HepG2 (cell line): ENCODE measurements at regions not wholly inside any gene's neighbourhood (a gene's known extent, or its start where the extent isn't known, plus 50 kb on each side); places are given as distances from the start of the nearest gene placed in this dataset.

Source experiments
- ATAC-seq: fragments of 200-7000 bp; cut with Tn5 transposase; 3 replicates; pipeline ENCODE4 v1.9.1; 2020; ENCODE audit warnings: mild to moderate bottlenecking, moderate library complexity
- BruUV-seq: library from RNA; stranded (reverse); fragments of 400-500 nt; replicated peaks from 2 replicates; lab custom pipeline; 2021; lab: Mats Ljungman, UMichigan
- CTCF ChIA-PET: fragments of 300-600 bp; formaldehyde crosslinking; extraction: SDS; loops from one replicate; lab custom pipeline; 2021; ENCODE audit warnings: low total read pairs, inconsistent platforms, low intra/inter-chr PET ratio; lab: Yijun Ruan, JAX
- POLR2A ChIA-PET: fragments of 350-600 bp; sonication (Branson Sonifier 250); formaldehyde crosslinking; loops from one replicate; lab custom pipeline; 2020; ENCODE audit warnings: antibody characterized with exemption, inconsistent platforms; lab: Yijun Ruan, JAX
- DNase-seq: peaks from one replicate; pipeline ENCODE4 v3.0.0-alpha.2; 2015; ENCODE audit warnings: low spot score
- FAIRE-seq: peaks from 3 replicates; lab custom pipeline; 2011; peaks lifted over from hg19 to GRCh38; lab: Jason Lieb, UNC
- H2AFZ ChIP-seq: one replicate; pipeline ENCODE4 v1.6.1; 2011; ENCODE audit warnings: low read length, inconsistent platforms
- H3K27ac ChIP-seq: fragments of 300-600 bp; 3 replicates; pipeline ENCODE4 v1.8.0; 2011; ENCODE audit warnings: mixed run types, mild to moderate bottlenecking, mixed read lengths, low read length, inconsistent platforms; ENCODE audit not compliant: insufficient read depth; ENCODE audit errors: extremely low read length
- H3K27me3 ChIP-seq, 2 experiments: fragments of 200-600 bp in 1 of 2; 2 replicates in 1 of 2; 3 replicates in 1 of 2; pipeline versions ENCODE4 v1.6.0 to v1.8.0; 2011; ENCODE audit warnings: low read length in 2 of 2, mild to moderate bottlenecking in 2 of 2, moderate library complexity in 2 of 2, inconsistent platforms in 1 of 2; ENCODE audit not compliant: insufficient read depth in 2 of 2, control insufficient read depth in 1 of 2
- H3K36me3 ChIP-seq, 2 experiments: fragments of 200-600 bp in 1 of 2; replicated peaks in 1 of 2; 2 replicates in 1 of 2; 3 replicates in 1 of 2; pipeline versions ENCODE4 v1.5.1 to v1.8.0; 2011; ENCODE audit warnings: low read length in 2 of 2, inconsistent platforms in 1 of 2; ENCODE audit not compliant: insufficient read depth in 2 of 2, control insufficient read depth in 1 of 2
- H3K4me1 ChIP-seq: 2 replicates; pipeline ENCODE4 v1.5.1; 2012; ENCODE audit warnings: low read length, inconsistent platforms; ENCODE audit not compliant: insufficient read depth
- H3K4me2 ChIP-seq: 2 replicates; pipeline ENCODE4 v1.6.0; 2011; ENCODE audit warnings: low read depth, low read length, inconsistent platforms
- H3K4me3 ChIP-seq, 3 experiments: fragments of 200-600 bp in 1 of 3; sonication (generic), shearing (Covaris generic) in 1 of 3; replicated peaks in 1 of 3; 2 replicates each; pipeline ENCODE4 v1.5.1; 2011 to 2016; ENCODE audit warnings: low read length in 3 of 3, inconsistent platforms in 2 of 3, low read depth in 2 of 3, mild to moderate bottlenecking in 2 of 3, control low read depth in 1 of 3, mixed read lengths in 1 of 3; ENCODE audit not compliant: insufficient read depth in 1 of 3
- H3K79me2 ChIP-seq: one replicate; pipeline ENCODE4 v1.6.1; 2011; ENCODE audit warnings: low read length, inconsistent platforms; ENCODE audit not compliant: insufficient read depth
- H3K9ac ChIP-seq: 2 replicates; pipeline ENCODE4 v1.6.0; 2011; ENCODE audit warnings: mild to moderate bottlenecking, low read depth, low read length, inconsistent platforms; ENCODE audit not compliant: insufficient read depth
- H3K9me3 ChIP-seq: 2 replicates; pipeline ENCODE4 v1.5.1; 2012; ENCODE audit warnings: mild to moderate bottlenecking, low read length
- H4K20me1 ChIP-seq: 2 replicates; pipeline ENCODE4 v1.6.0; 2011; ENCODE audit warnings: inconsistent platforms, mild to moderate bottlenecking, low read length, moderate library complexity; ENCODE audit not compliant: insufficient read depth
- AHR ChIP-seq: IDR thresholded peaks from 2 replicates; pipeline ENCODE4 v1.6.1; 2018; ENCODE audit warnings: missing genetic modification reagents, missing compliant biosample characterization
- BRD4 ChIP-seq: sonication (generic); formaldehyde crosslinking; IDR thresholded peaks from 2 replicates; pipeline ENCODE4 v1.4.0; 2020; ENCODE audit warnings: missing genetic modification reagents
- CEBPB ChIP-seq: IDR thresholded peaks from 2 replicates; pipeline ENCODE4 v1.6.1; 2011; ENCODE audit warnings: low read depth, low read length, improper control_type of control experiment, borderline replicate concordance
- GATAD1 ChIP-seq: IDR thresholded peaks from 2 replicates; pipeline ENCODE4 v1.6.1; 2016; ENCODE audit warnings: missing genetic modification reagents, missing compliant biosample characterization
- HNRNPH1 ChIP-seq: fragments of 200-400 bp; formaldehyde crosslinking; optimal IDR thresholded peaks from 2 replicates; pipeline ENCODE3; 2017; ENCODE audit warnings: mild to moderate bottlenecking, low read depth, low read length
- KLF15 ChIP-seq: sonication (generic); formaldehyde crosslinking; IDR thresholded peaks from 2 replicates; pipeline ENCODE4 v1.8.1; 2023; ENCODE audit warnings: borderline replicate concordance, mild to moderate bottlenecking, inconsistent platforms, missing genetic modification reagents, mixed read lengths
- MEF2D ChIP-seq: sonication (generic); formaldehyde crosslinking; IDR thresholded peaks from 2 replicates; pipeline ENCODE4 v1.5.1; 2020; ENCODE audit warnings: mild to moderate bottlenecking, missing genetic modification reagents
- MTF1 ChIP-seq: sonication (generic); formaldehyde crosslinking; IDR thresholded peaks from 2 replicates; pipeline ENCODE4 v1.5.0; 2020; ENCODE audit warnings: missing genetic modification reagents
- RFXANK ChIP-seq: IDR thresholded peaks from 2 replicates; pipeline ENCODE4 v1.6.1; 2016
- SMAD9 ChIP-seq: sonication (generic); formaldehyde crosslinking; IDR thresholded peaks from 2 replicates; pipeline ENCODE4 v1.5.1; 2020; ENCODE audit warnings: mild to moderate bottlenecking, missing genetic modification reagents
- ZBTB20 ChIP-seq: sonication (generic); formaldehyde crosslinking; IDR thresholded peaks from 2 replicates; pipeline ENCODE4 v1.8.1; 2023; ENCODE audit warnings: missing genetic modification reagents, low read depth, mild to moderate bottlenecking, borderline replicate concordance
- ZNF451 ChIP-seq: sonication (generic); formaldehyde crosslinking; IDR thresholded peaks from 2 replicates; pipeline ENCODE4 v1.5.0; 2020; ENCODE audit warnings: mild to moderate bottlenecking, missing genetic modification reagents
- WGBS: methylation state at CpG from one replicate; pipeline ENCODE4 v1.1.6; 2017; ENCODE audit warnings: low lambda C conversion rate; 5-methylcytosine and 5-hydroxymethylcytosine counted together
- in situ Hi-C: cut with HindIII; loops from 2 replicates; pipeline ENCODE4 v1.10.0; 2017; ENCODE audit warnings: low pct_unique_long_range_greater_than_20kb; ENCODE audit not compliant: extremely low pct_ligation_motif_present
- intact Hi-C: fragments of 100-400 bp; cut with micrococcal nuclease; formaldehyde crosslinking; loops from one replicate; pipeline ENCODE4 v1.10.0; 2022; ENCODE audit not compliant: unreplicated experiment
- TF ChIP-seq, protein P1 (sequence below): sonication (generic); formaldehyde crosslinking; IDR thresholded peaks from 2 replicates; pipeline ENCODE4 v1.5.0; 2020; ENCODE audit warnings: missing genetic modification reagents
- TF ChIP-seq, protein P2 (sequence below): sonication (generic); formaldehyde crosslinking; conservative IDR thresholded peaks from 2 replicates; pipeline ENCODE4 v1.5.0; 2020; ENCODE audit warnings: missing genetic modification reagents
- TF ChIP-seq, protein P3 (sequence below): sonication (generic); formaldehyde crosslinking; IDR thresholded peaks from 2 replicates; pipeline ENCODE4 v1.9.0; 2021; ENCODE audit warnings: missing genetic modification reagents, borderline replicate concordance
- TF ChIP-seq, protein P4 (sequence below): sonication (generic); formaldehyde crosslinking; IDR thresholded peaks from 2 replicates; pipeline ENCODE4; 2020; ENCODE audit warnings: missing genetic modification reagents, mild to moderate bottlenecking, borderline replicate concordance

DNA sequence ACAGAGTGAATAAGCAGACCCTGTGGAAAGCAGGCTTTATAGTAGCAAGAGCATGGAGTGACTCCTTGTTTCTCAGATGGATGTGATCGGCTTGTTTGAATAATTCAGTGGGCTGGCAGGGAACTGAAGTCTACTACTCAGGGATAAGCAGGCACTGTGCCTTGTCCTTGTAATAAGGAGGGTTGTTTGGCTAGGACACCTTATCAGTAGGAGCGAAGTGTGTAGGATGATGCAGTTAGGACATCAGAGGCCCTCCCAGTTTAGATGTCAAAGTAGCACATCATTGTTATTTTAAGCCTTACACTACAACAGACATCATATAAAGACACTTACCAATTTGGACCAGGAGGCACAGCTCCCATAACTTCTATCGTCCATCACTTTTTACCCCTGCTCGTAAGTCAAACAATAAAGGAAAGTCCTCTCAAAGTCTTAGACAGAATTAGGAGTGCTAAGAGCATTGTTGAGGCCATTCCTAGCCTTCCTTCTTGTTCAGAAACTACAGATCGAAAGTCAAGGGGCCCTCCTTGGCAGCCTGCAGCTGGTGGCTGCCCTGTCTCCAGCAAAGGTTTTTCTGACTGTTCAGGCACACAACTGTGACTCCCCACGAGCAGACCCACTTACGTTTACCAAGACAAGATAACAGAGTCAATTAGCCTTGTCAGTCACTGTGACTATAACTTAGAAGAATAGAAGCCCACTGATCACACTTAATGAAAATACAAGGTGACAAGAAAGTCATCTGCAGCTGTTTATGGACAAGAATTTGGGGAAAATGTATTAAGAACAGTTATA, 218.6 kb downstream of the SNX18 start:
- H3K4me1 ChIP-seq, result no peaks in the 10 kb centered on the region
- DNase-seq, result no peak
- ChIA-PET POLR2A (no interaction called here), CTCF (no interaction called here)
- no peaks in the 10 kb centered on the region for H3K36me3 ChIP-seq
- no peak overlapping the region for H3K4me3 ChIP-seq
- BruUV-seq, result no TSS peak
- TF ChIP-seq SMAD9 (no peak), HNRNPH1 (no peak), RFXANK (CRISPR knock-in tag) (no peak), CEBPB (no peak), MTF1 (no peak), ZNF451 (CRISPR knock-in tag) (no peak), MEF2D (CRISPR knock-in tag) (no peak), AHR (no peak), BRD4 (no peak), ZBTB20 (CRISPR knock-in tag) (no peak), KLF15 (no peak), GATAD1 (CRISPR knock-in tag) (no peak)
- TF ChIP-seq, protein P1, sequence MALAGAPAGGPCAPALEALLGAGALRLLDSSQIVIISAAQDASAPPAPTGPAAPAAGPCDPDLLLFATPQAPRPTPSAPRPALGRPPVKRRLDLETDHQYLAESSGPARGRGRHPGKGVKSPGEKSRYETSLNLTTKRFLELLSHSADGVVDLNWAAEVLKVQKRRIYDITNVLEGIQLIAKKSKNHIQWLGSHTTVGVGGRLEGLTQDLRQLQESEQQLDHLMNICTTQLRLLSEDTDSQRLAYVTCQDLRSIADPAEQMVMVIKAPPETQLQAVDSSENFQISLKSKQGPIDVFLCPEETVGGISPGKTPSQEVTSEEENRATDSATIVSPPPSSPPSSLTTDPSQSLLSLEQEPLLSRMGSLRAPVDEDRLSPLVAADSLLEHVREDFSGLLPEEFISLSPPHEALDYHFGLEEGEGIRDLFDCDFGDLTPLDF (CRISPR knock-in tag), result no peak
- TF ChIP-seq, protein P2, sequence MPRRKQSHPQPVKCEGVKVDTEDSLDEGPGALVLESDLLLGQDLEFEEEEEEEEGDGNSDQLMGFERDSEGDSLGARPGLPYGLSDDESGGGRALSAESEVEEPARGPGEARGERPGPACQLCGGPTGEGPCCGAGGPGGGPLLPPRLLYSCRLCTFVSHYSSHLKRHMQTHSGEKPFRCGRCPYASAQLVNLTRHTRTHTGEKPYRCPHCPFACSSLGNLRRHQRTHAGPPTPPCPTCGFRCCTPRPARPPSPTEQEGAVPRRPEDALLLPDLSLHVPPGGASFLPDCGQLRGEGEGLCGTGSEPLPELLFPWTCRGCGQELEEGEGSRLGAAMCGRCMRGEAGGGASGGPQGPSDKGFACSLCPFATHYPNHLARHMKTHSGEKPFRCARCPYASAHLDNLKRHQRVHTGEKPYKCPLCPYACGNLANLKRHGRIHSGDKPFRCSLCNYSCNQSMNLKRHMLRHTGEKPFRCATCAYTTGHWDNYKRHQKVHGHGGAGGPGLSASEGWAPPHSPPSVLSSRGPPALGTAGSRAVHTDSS, result no peak
- TF ChIP-seq, protein P3, sequence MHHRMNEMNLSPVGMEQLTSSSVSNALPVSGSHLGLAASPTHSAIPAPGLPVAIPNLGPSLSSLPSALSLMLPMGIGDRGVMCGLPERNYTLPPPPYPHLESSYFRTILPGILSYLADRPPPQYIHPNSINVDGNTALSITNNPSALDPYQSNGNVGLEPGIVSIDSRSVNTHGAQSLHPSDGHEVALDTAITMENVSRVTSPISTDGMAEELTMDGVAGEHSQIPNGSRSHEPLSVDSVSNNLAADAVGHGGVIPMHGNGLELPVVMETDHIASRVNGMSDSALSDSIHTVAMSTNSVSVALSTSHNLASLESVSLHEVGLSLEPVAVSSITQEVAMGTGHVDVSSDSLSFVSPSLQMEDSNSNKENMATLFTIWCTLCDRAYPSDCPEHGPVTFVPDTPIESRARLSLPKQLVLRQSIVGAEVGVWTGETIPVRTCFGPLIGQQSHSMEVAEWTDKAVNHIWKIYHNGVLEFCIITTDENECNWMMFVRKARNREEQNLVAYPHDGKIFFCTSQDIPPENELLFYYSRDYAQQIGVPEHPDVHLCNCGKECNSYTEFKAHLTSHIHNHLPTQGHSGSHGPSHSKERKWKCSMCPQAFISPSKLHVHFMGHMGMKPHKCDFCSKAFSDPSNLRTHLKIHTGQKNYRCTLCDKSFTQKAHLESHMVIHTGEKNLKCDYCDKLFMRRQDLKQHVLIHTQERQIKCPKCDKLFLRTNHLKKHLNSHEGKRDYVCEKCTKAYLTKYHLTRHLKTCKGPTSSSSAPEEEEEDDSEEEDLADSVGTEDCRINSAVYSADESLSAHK (CRISPR knock-in tag), result no peak
- TF ChIP-seq, protein P4, sequence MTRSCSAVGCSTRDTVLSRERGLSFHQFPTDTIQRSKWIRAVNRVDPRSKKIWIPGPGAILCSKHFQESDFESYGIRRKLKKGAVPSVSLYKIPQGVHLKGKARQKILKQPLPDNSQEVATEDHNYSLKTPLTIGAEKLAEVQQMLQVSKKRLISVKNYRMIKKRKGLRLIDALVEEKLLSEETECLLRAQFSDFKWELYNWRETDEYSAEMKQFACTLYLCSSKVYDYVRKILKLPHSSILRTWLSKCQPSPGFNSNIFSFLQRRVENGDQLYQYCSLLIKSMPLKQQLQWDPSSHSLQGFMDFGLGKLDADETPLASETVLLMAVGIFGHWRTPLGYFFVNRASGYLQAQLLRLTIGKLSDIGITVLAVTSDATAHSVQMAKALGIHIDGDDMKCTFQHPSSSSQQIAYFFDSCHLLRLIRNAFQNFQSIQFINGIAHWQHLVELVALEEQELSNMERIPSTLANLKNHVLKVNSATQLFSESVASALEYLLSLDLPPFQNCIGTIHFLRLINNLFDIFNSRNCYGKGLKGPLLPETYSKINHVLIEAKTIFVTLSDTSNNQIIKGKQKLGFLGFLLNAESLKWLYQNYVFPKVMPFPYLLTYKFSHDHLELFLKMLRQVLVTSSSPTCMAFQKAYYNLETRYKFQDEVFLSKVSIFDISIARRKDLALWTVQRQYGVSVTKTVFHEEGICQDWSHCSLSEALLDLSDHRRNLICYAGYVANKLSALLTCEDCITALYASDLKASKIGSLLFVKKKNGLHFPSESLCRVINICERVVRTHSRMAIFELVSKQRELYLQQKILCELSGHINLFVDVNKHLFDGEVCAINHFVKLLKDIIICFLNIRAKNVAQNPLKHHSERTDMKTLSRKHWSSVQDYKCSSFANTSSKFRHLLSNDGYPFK, result no peak
- in situ Hi-C loops (no loop called here), intact Hi-C loops (no loop called here)
- no peak for FAIRE-seq
- 3% methylated on average over 7 of the region's 7 CpGs for WGBS
- H3K4me2 ChIP-seq, result no peak overlapping the region
- no peaks in the 10 kb centered on the region for H3K27me3 ChIP-seq
- H2AFZ ChIP-seq, result no peak overlapping the region
- no peak overlapping the region for H3K9ac ChIP-seq
- H3K79me2 ChIP-seq, result no peaks in the 10 kb centered on the region
- no peaks in the 10 kb centered on the region for H4K20me1 ChIP-seq
- H3K27ac ChIP-seq, result no peak overlapping the region
- no peak for ATAC-seq
- no peaks in the 10 kb centered on the region for H3K9me3 ChIP-seq
